ENCODE measurements at regions not wholly inside any gene's neighbourhood (a gene's known extent, or its start where the extent isn't known, plus 50 kb on each side); places are given as distances from the start of the nearest gene placed in this dataset.

- H3K9me3 ChIP-seq (ENCODE audit: control insufficient read depth in 2 of 3, insufficient read depth in 1 of 3, low read length in 3 of 3): no peaks in the 10 kb centered on the region
- intact Hi-C loops (cut with DNase I): no loop called here
- no peaks in the 10 kb centered on the region for H3K4me1 ChIP-seq (ENCODE audit: control insufficient read depth in 2 of 3, insufficient read depth in 2 of 3, low read depth in 1 of 3, low read length in 3 of 3)
- DNase-seq: no peak
- H3K4me3 ChIP-seq (ENCODE audit: low read length in 3 of 3): no peak overlapping the region
- no peak for TF ChIP-seq CTCF (IDR thresholded peaks at IDR 0.05; ENCODE audit: borderline replicate concordance, extremely low read depth, insufficient read depth)
- H3K27me3 ChIP-seq (ENCODE audit: control insufficient read depth, insufficient read depth, low read length): no peaks in the 10 kb centered on the region
- no peak overlapping the region for H3K9ac ChIP-seq (ENCODE audit: low read length in 3 of 3)
- FAIRE-seq: no peak
- H3K36me3 ChIP-seq (ENCODE audit: control insufficient read depth in 2 of 3, insufficient read depth in 3 of 3, low read length in 3 of 3): no peaks in the 10 kb centered on the region
- no peak overlapping the region for H3K27ac ChIP-seq (ENCODE audit: low read depth in 2 of 2, low read length in 2 of 2)
Measured at GRCh38 chr17:71710816-71711215, 410.0 kb upstream of the SOX9 start.

GRCh38 chr17:71713846-71714245 lies 407.0 kb upstream of the SOX9 start:
- intact Hi-C loops (cut with DNase I): no loop called here
- H3K9me3 ChIP-seq (ENCODE audit: control insufficient read depth in 2 of 3, insufficient read depth in 1 of 3, low read length in 3 of 3): peaks cover 0 to 9% (median 5%) of the 10 kb centered on the region in 3 donors
- TF ChIP-seq CTCF (IDR thresholded peaks at IDR 0.05; ENCODE audit: borderline replicate concordance, extremely low read depth, insufficient read depth): no peak
- H3K9ac ChIP-seq (ENCODE audit: low read length in 3 of 3): no peak overlapping the region
- H3K36me3 ChIP-seq (ENCODE audit: control insufficient read depth in 2 of 3, insufficient read depth in 3 of 3, low read length in 3 of 3): no peaks in the 10 kb centered on the region
- no peak for FAIRE-seq
- H3K4me1 ChIP-seq (ENCODE audit: control insufficient read depth in 2 of 3, insufficient read depth in 2 of 3, low read depth in 1 of 3, low read length in 3 of 3): no peaks in the 10 kb centered on the region
- DNase-seq: no peak
- H3K27ac ChIP-seq (ENCODE audit: low read depth in 2 of 2, low read length in 2 of 2): no peak overlapping the region
- H3K27me3 ChIP-seq (ENCODE audit: control insufficient read depth, insufficient read depth, low read length): no peaks in the 10 kb centered on the region
- H3K4me3 ChIP-seq (ENCODE audit: low read length in 3 of 3): no peak overlapping the region

- no peak overlapping the region for H3K4me3 ChIP-seq (ENCODE audit: low read length in 3 of 3)
- DNase-seq (no peak), FAIRE-seq (no peak)
- no peak for TF ChIP-seq CTCF (IDR thresholded peaks at IDR 0.05; ENCODE audit: borderline replicate concordance, extremely low read depth, insufficient read depth)
- H3K9ac ChIP-seq (ENCODE audit: low read length in 3 of 3): no peak overlapping the region
- intact Hi-C loops (cut with DNase I): no loop called here
- no peaks in the 10 kb centered on the region for H3K36me3 ChIP-seq (ENCODE audit: control insufficient read depth in 2 of 3, insufficient read depth in 3 of 3, low read length in 3 of 3)
- H3K27ac ChIP-seq (ENCODE audit: low read depth in 2 of 2, low read length in 2 of 2): no peak overlapping the region
- H3K27me3 ChIP-seq (ENCODE audit: control insufficient read depth, insufficient read depth, low read length): no peaks in the 10 kb centered on the region
- H3K9me3 ChIP-seq (ENCODE audit: control insufficient read depth in 2 of 3, insufficient read depth in 1 of 3, low read length in 3 of 3): no peaks in the 10 kb centered on the region
- no peaks in the 10 kb centered on the region for H3K4me1 ChIP-seq (ENCODE audit: control insufficient read depth in 2 of 3, insufficient read depth in 2 of 3, low read depth in 1 of 3, low read length in 3 of 3)
Measured at GRCh38 chr17:71724339-71724738, 396.5 kb upstream of the SOX9 start.

- Histone ChIP-seq H3K27me3 (ENCODE audit: control insufficient read depth, insufficient read depth, low read length) (no peaks in the 10 kb centered on the region), H3K36me3 (ENCODE audit: control insufficient read depth in 2 of 3, insufficient read depth in 3 of 3, low read length in 3 of 3) (no peaks in the 10 kb centered on the region), H3K9me3 (ENCODE audit: control insufficient read depth in 2 of 3, insufficient read depth in 1 of 3, low read length in 3 of 3) (no peaks in the 10 kb centered on the region), H3K4me1 (ENCODE audit: control insufficient read depth in 2 of 3, insufficient read depth in 2 of 3, low read depth in 1 of 3, low read length in 3 of 3) (no peaks in the 10 kb centered on the region), H3K27ac (ENCODE audit: low read depth in 2 of 2, low read length in 2 of 2) (no peak overlapping the region), H3K4me3 (ENCODE audit: low read length in 3 of 3) (peak overlapping the region in 1 of 3 donors; percentile 38), H3K9ac (ENCODE audit: low read length in 3 of 3) (no peak overlapping the region)
- intact Hi-C loops (cut with DNase I): no loop called here
- FAIRE-seq (no peak), DNase-seq (no peak)
- no peak for TF ChIP-seq CTCF (IDR thresholded peaks at IDR 0.05; ENCODE audit: borderline replicate concordance, extremely low read depth, insufficient read depth)
Measured at GRCh38 chr17:71725811-71726210, 395.0 kb upstream of the SOX9 start.

Data from kidney (tissue), 13 donors.